ENCODE measurements at regions not wholly inside any gene's neighbourhood (a gene's known extent, or its start where the extent isn't known, plus 50 kb on each side); places are given as distances from the start of the nearest gene placed in this dataset.

GRCh38 chr4:108396900-108397497 lies 223.4 kb upstream of the RPL34 start:
- H2AFZ ChIP-seq (ENCODE audit: insufficient read depth, low read depth, low read length, poor library complexity, severe bottlenecking) = no peak overlapping the region
- DNase-seq (no peak), ATAC-seq (ENCODE audit: low read depth) (no peak)
- intact Hi-C loops (cut with micrococcal nuclease) = no loop called here
- no peak overlapping the region for H3K4me3 Mint-ChIP-seq
- H3K4me3 ChIP-seq (ENCODE audit: control extremely low read depth in 1 of 5, extremely low read depth in 1 of 5, insufficient read depth in 1 of 5, low read depth in 2 of 5, low read length in 4 of 5) = no peak overlapping the region
- TF ChIP-seq EZH2 (IDR thresholded peaks at IDR 0.05; ENCODE audit: borderline replicate concordance, insufficient read depth, low read depth, low read length, poor library complexity, severe bottlenecking) = no peak
- TF ChIP-seq CTCF (IDR thresholded peaks at IDR 0.05) = no peak
- H3K4me2 ChIP-seq (replicated peaks; ENCODE audit: low read depth, low read length, poor library complexity, severe bottlenecking) = no peak overlapping the region
- no peaks in the 10 kb centered on the region for H3K79me2 ChIP-seq (ENCODE audit: control insufficient read depth, insufficient read depth, low read length)
- H3K36me3 ChIP-seq (replicated peaks in 1 of 2; ENCODE audit: control extremely low read depth in 1 of 2, control insufficient read depth in 1 of 2, extremely low read depth in 1 of 2, insufficient read depth in 2 of 2, low read length in 1 of 2) = no peaks in the 10 kb centered on the region
- 49% methylated on average over 2 of the region's 2 CpGs for WGBS (ENCODE audit: insufficient coverage)
- ChIA-PET CTCF (no interaction called here), POLR2A (no interaction called here)
- H3K4me1 ChIP-seq (ENCODE audit: control insufficient read depth in 2 of 2, insufficient read depth in 2 of 2, low read length in 2 of 2) = no peaks in the 10 kb centered on the region
- H3K4me1 Mint-ChIP-seq = no peaks in the 10 kb centered on the region
- peaks cover 3% of the 10 kb centered on the region for H3K27me3 Mint-ChIP-seq
- no peak overlapping the region for H3K27ac ChIP-seq (ENCODE audit: low read length in 2 of 2)
- no peaks in the 10 kb centered on the region for H4K20me1 ChIP-seq (ENCODE audit: control insufficient read depth, insufficient read depth, low read length, poor library complexity, severe bottlenecking)
- no peaks in the 10 kb centered on the region for H3K27me3 ChIP-seq (replicated peaks in 1 of 4; ENCODE audit: control extremely low read depth in 1 of 4, control insufficient read depth in 3 of 4, insufficient read depth in 4 of 4, low read length in 3 of 4)
- no peak overlapping the region for H3K9ac ChIP-seq (ENCODE audit: low read length)
- H3K27ac Mint-ChIP-seq = no peak overlapping the region
- no peaks in the 10 kb centered on the region for H3K9me3 Mint-ChIP-seq (ENCODE audit: insufficient read depth)
- no peaks in the 10 kb centered on the region for H3K9me3 ChIP-seq (ENCODE audit: control extremely low read depth in 1 of 3, control insufficient read depth in 2 of 3, insufficient read depth in 1 of 3, low read length in 2 of 3)

- H3K9ac ChIP-seq (ENCODE audit: low read length) = no peak overlapping the region
- CTCF ChIA-PET = no interaction called here
- peaks cover 3% of the 10 kb centered on the region for H3K27me3 Mint-ChIP-seq
Observed at GRCh38 chr4:108395786-108396185, 224.6 kb upstream of the RPL34 start.

More at GRCh38 chr4:108395786-108396185, 224.6 kb upstream of the RPL34 start:
- Histone ChIP-seq H3K4me2 (replicated peaks; ENCODE audit: low read depth, low read length, poor library complexity, severe bottlenecking) (no peak overlapping the region), H3K27ac (ENCODE audit: low read length in 2 of 2) (no peak overlapping the region), H3K27me3 (replicated peaks in 1 of 4; ENCODE audit: control extremely low read depth in 1 of 4, control insufficient read depth in 3 of 4, insufficient read depth in 4 of 4, low read length in 3 of 4) (no peaks in the 10 kb centered on the region), H3K4me3 (ENCODE audit: control extremely low read depth in 1 of 5, extremely low read depth in 1 of 5, insufficient read depth in 1 of 5, low read depth in 2 of 5, low read length in 4 of 5) (no peak overlapping the region), H3K79me2 (ENCODE audit: control insufficient read depth, insufficient read depth, low read length) (no peaks in the 10 kb centered on the region), H3K36me3 (replicated peaks in 1 of 2; ENCODE audit: control extremely low read depth in 1 of 2, control insufficient read depth in 1 of 2, extremely low read depth in 1 of 2, insufficient read depth in 2 of 2, low read length in 1 of 2) (no peaks in the 10 kb centered on the region), H2AFZ (ENCODE audit: insufficient read depth, low read depth, low read length, poor library complexity, severe bottlenecking) (no peak overlapping the region), H3K4me1 (ENCODE audit: control insufficient read depth in 2 of 2, insufficient read depth in 2 of 2, low read length in 2 of 2) (no peaks in the 10 kb centered on the region), H3K9me3 (ENCODE audit: control extremely low read depth in 1 of 3, control insufficient read depth in 2 of 3, insufficient read depth in 1 of 3, low read length in 2 of 3) (no peaks in the 10 kb centered on the region), H4K20me1 (ENCODE audit: control insufficient read depth, insufficient read depth, low read length, poor library complexity, severe bottlenecking) (no peaks in the 10 kb centered on the region)
- no peaks in the 10 kb centered on the region for H3K9me3 Mint-ChIP-seq (ENCODE audit: insufficient read depth)
- no peaks in the 10 kb centered on the region for H3K4me1 Mint-ChIP-seq
- DNase-seq (no peak), ATAC-seq (ENCODE audit: low read depth) (no peak)
- POLR2A ChIA-PET = no interaction called here
- intact Hi-C loops (cut with micrococcal nuclease) = no loop called here
- TF ChIP-seq EZH2 (IDR thresholded peaks at IDR 0.05; ENCODE audit: borderline replicate concordance, insufficient read depth, low read depth, low read length, poor library complexity, severe bottlenecking) = no peak
- TF ChIP-seq CTCF (IDR thresholded peaks at IDR 0.05) = no peak
- H3K27ac Mint-ChIP-seq = no peak overlapping the region
- H3K4me3 Mint-ChIP-seq = no peak overlapping the region

Measured in B cell (primary cell).